Activated T-cell treated with anti-CD3 and anti-CD28 coated beads, Interleukin-2, amount 50 U/mL, for 24 hours (primary cell): ENCODE measurements at regions not wholly inside any gene's neighbourhood (a gene's known extent, or its start where the extent isn't known, plus 50 kb on each side); places are given as distances from the start of the nearest gene placed in this dataset.

ENCODE experiments used
- DNase-seq: peaks from one replicate; pipeline ENCODE4 v3.0.0-alpha.2; 2020
- H3K27ac Mint-ChIP-seq: 2 replicates; pipeline ENCODE4 v1.8.0; 2020; ENCODE audit warnings: mild to moderate bottlenecking, mixed read lengths
- H3K27me3 Mint-ChIP-seq: 2 replicates; pipeline ENCODE4 v1.8.0; 2020; ENCODE audit warnings: mixed read lengths
- H3K36me3 Mint-ChIP-seq: 2 replicates; pipeline ENCODE4 v1.8.0; 2020; ENCODE audit warnings: low read depth, mixed read lengths
- H3K4me1 Mint-ChIP-seq: 2 replicates; pipeline ENCODE4 v1.8.0; 2020; ENCODE audit warnings: low read depth, mixed read lengths
- H3K4me3 Mint-ChIP-seq: 2 replicates; pipeline ENCODE4 v1.8.0; 2020; ENCODE audit warnings: mild to moderate bottlenecking, moderate library complexity, mixed read lengths
- H3K9me3 Mint-ChIP-seq: 2 replicates; pipeline ENCODE4 v1.8.0; 2020; ENCODE audit warnings: mixed read lengths

DNA sequence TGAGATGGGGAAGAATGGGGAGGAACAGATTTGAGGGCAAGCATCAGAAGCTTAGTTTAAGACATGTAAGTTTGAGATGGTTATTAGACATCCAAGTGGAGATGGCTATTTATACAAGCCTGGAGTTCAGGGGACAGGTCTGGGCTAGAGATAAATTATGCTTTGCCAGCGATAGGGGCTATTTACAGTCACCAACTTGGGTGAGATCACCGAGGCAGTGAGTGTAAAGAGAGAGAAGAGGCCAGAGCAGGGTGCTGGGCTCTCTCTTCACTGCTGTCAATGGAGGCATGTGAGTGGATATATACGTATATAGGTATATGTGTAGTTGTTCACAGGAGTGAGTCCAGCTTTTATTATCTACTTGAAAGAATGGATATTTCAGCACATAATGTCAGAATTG lies 81.0 kb downstream of the QPCT start:
- no peak for DNase-seq
- no peak overlapping the region for H3K27ac Mint-ChIP-seq
- no peaks in the 10 kb centered on the region for H3K27me3 Mint-ChIP-seq
- H3K9me3 Mint-ChIP-seq: peaks cover 3% of the 10 kb centered on the region
- H3K36me3 Mint-ChIP-seq: no peaks in the 10 kb centered on the region
- no peaks in the 10 kb centered on the region for H3K4me1 Mint-ChIP-seq
- H3K4me3 Mint-ChIP-seq: no peak overlapping the region

DNA sequence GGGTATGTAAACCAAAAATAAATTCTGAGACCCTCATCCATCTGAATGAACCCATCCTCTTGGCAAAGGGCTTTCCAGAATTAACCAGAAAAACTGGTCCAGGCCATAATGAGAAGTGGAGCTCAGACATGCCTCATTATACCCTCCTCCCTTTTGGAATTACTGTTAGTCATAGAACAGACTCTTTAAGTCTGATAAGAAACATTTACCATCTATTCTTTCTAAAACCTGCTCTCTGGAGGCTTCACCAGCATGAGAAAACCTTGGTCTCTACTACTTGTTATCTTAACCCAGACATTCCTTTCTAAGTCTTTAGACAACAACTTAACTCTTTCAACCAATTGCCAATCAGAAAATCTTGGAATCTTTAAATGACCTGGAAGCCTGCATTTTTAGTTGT lies 82.8 kb downstream of the QPCT start:
- H3K27ac Mint-ChIP-seq: no peak overlapping the region
- no peak overlapping the region for H3K4me3 Mint-ChIP-seq
- no peaks in the 10 kb centered on the region for H3K36me3 Mint-ChIP-seq
- peaks cover 3% of the 10 kb centered on the region for H3K9me3 Mint-ChIP-seq
- H3K4me1 Mint-ChIP-seq: no peaks in the 10 kb centered on the region
- no peaks in the 10 kb centered on the region for H3K27me3 Mint-ChIP-seq
- DNase-seq: no peak

DNA sequence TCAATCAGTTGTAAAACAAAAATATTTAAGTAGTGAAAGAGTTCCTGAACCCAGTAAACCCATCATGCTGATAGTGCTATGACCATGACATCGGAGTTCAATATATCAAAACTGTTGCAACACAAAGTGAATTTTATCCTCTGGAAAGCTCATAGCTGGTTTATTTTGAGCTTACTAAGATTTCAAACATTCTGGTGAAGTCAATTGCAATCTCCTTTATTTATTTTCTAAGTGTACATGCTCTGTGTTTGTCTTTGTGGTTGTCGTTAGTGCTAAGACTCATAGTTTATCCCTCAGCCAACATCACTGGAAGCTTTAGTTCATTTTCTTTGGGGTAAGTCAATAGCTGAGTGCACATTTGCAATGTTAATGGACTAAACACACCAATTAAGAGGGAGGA lies 91.9 kb downstream of the QPCT start:
- Mint-ChIP-seq H3K27ac (no peak overlapping the region), H3K27me3 (no peaks in the 10 kb centered on the region), H3K36me3 (no peaks in the 10 kb centered on the region), H3K4me3 (no peak overlapping the region), H3K9me3 (peaks cover under 1% of the 10 kb centered on the region), H3K4me1 (no peaks in the 10 kb centered on the region)
- DNase-seq: no peak

DNA sequence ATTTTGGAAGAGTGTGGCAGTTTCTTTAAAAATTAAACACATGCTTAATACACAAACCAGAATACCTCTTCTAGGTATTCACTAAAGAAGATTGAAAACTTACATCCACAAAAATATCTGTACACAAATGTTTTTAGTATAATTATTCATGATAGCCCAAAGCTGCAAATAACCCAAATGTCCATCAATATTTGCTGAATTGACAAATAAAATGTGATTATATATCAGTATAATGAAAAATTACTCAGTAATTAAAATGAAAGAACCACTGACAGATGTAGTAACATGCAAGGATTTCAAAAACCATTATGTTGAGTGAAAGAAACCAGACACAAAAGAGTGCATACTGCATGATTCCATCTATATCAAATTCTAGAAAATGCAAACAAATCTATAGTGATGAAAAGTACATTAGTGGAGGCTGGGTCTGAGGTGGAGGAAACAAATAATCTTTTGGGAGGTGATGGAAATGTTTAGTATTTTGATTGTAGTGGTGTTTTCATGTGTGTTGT lies 94.8 kb downstream of the QPCT start:
- Mint-ChIP-seq H3K4me1 (peaks cover 4% of the 10 kb centered on the region), H3K27me3 (no peaks in the 10 kb centered on the region), H3K9me3 (peaks cover 8% of the 10 kb centered on the region), H3K4me3 (no peak overlapping the region), H3K36me3 (no peaks in the 10 kb centered on the region), H3K27ac (no peak overlapping the region)
- DNase-seq: no peak

DNA sequence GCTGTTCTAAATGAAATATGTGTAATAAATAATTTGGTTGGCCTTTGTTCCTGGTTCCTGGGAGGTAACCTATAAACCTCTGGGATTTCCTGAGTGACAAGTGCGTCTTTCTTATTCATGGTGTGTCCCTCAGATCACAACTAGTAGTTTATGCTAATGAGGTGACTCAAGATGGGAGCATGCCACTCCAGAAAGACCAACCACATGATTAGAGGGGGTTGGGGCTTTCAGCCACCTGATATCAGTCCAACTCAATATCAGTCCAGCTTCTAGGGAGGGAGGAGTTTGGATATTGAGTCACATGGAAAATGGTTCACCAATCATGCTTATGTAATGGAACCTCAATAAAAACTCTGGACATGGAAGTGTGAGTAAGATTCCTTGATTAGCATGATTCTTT lies 96.6 kb downstream of the QPCT start:
- Mint-ChIP-seq H3K27ac (no peak overlapping the region), H3K27me3 (no peaks in the 10 kb centered on the region), H3K9me3 (peaks cover 8% of the 10 kb centered on the region), H3K4me3 (no peak overlapping the region), H3K4me1 (peaks cover 6% of the 10 kb centered on the region), H3K36me3 (no peaks in the 10 kb centered on the region)
- DNase-seq: no peak

DNA sequence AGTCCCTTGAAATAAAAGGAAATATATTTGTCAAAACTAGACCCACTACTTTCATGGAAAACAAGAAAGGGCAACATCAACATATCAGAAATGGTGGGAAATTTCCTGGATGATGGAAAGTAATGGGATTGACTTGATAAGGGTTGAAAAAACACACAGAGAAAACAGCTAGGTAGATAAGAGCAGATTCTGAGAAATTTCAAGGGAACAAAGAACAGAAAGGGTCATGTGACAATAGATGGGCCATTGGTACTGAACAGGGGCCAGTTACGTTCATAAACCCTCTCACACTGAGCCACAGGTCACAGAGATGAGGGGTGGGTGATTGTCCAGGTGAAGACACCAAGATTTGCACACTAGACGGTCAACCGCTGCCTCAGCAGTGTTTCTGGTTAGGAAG lies 98.7 kb downstream of the QPCT start:
- H3K27me3 Mint-ChIP-seq: no peaks in the 10 kb centered on the region
- no peaks in the 10 kb centered on the region for H3K36me3 Mint-ChIP-seq
- peaks cover 6% of the 10 kb centered on the region for H3K4me1 Mint-ChIP-seq
- no peak overlapping the region for H3K4me3 Mint-ChIP-seq
- H3K9me3 Mint-ChIP-seq: peaks cover 8% of the 10 kb centered on the region
- no peak for DNase-seq
- H3K27ac Mint-ChIP-seq: no peak overlapping the region

DNA sequence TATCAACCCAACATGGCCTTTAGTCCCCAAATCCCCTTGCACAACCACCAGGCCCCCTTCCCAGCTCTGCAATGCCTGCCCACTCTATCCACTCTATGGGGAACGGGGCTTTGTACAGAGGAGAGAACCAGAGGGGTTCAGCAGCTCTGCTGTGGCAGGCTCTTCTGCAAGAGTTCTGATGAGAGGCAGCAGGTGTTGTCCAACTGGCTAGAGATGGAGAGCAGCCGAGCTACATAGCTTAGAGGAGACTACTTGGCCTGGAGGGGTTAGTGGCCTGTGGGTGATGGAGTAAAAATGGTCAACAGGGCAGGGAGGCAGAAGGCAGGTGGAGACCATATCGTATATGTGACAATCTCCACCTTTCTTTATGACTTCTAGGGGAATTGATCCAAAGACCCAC lies 103.0 kb downstream of the QPCT start:
- Mint-ChIP-seq H3K36me3 (no peaks in the 10 kb centered on the region), H3K9me3 (no peaks in the 10 kb centered on the region), H3K27me3 (no peaks in the 10 kb centered on the region), H3K4me3 (no peak overlapping the region), H3K27ac (no peak overlapping the region), H3K4me1 (peaks cover 14% of the 10 kb centered on the region)
- no peak for DNase-seq

DNA sequence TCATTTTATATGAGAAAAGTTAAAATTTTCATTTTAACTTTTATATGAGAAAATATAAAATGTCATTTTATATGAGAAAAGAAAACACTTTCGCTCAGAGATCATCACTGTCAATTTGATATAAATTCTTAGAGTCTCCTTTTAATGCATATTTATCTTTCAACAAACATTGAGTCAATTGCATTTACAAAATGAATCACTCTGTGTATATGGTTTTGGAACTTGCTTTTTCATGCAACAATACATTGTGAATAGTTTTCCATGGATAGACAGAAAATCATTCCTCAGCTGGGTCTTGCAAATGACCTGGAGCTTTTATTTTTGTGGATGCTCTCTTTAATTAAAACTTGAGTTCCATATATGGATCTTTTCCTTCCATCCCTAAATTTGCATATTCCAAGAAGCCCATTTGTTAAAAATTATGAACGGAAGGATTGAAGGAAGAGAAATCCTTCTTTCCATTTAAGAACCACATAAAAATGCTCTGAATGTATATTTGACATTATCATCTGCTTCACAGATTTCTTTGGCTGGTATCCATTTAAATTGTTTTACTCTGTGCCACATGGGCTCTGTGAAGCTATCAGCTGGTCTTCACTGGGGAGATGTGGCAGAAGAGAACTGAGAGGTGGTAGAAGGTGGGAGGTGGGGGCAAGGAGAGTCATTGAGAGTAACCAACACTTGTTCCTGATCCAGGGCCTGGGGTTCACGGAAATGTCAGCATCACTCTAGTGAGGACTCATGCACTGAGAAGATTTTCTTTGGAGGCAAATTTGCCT lies 104.1 kb downstream of the QPCT start:
- no peak overlapping the region for H3K27ac Mint-ChIP-seq
- H3K4me1 Mint-ChIP-seq: peaks cover 22% of the 10 kb centered on the region
- DNase-seq: no peak
- H3K36me3 Mint-ChIP-seq: no peaks in the 10 kb centered on the region
- H3K27me3 Mint-ChIP-seq: no peaks in the 10 kb centered on the region
- H3K4me3 Mint-ChIP-seq: no peak overlapping the region
- H3K9me3 Mint-ChIP-seq: peaks cover 4% of the 10 kb centered on the region

DNA sequence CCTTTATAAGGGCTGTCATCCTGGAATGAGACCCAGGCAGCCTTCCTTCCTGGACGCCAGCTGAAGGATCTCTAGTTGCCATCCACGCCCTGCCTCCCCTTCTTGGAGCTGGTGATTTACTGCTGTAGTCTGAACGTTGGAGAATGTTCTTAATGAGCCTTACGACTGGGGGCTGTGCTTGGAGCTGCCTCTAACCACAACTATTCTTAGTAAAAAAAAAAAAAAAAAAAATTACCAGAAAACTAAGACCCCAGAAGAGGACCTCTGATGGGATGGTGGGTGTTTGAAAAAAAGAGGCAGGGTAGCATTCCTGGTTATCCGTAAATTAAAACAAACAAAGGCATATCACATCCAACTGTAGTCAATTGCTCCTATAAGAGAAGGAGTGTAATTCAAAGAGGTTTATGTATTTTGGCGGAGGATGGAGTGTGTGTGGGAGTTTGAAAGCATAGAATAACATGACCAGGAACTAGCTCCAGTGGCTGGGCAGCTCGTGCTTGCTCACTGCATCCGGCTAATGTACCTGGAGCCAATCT lies 105.4 kb downstream of the QPCT start:
- Mint-ChIP-seq H3K36me3 (no peaks in the 10 kb centered on the region), H3K4me1 (peaks cover 18% of the 10 kb centered on the region), H3K4me3 (no peak overlapping the region), H3K9me3 (peaks cover 4% of the 10 kb centered on the region), H3K27me3 (no peaks in the 10 kb centered on the region), H3K27ac (no peak overlapping the region)
- no peak for DNase-seq

DNA sequence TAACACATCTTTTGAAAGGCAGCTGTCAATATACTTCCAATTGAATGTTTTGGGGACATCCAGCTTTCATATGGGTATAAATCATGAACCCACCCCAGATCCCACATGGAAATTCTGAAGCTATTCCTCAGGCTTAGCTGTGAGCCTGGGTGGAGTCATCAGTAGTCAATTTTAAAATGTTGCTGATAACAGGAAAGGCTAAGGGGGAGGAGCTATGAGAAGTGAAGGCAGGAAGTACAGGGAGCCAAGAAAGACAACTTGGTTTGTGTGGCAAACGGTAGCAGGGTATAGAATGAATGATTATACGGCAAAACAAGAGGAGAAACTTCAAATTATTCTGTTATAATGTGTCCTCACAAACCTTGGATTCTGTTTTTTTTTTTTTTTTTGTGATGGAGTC lies 108.6 kb downstream of the QPCT start:
- DNase-seq: no peak
- Mint-ChIP-seq H3K36me3 (no peaks in the 10 kb centered on the region), H3K4me3 (no peak overlapping the region), H3K4me1 (peaks cover 48% of the 10 kb centered on the region), H3K27ac (no peak overlapping the region), H3K27me3 (no peaks in the 10 kb centered on the region), H3K9me3 (peaks cover 4% of the 10 kb centered on the region)

DNA sequence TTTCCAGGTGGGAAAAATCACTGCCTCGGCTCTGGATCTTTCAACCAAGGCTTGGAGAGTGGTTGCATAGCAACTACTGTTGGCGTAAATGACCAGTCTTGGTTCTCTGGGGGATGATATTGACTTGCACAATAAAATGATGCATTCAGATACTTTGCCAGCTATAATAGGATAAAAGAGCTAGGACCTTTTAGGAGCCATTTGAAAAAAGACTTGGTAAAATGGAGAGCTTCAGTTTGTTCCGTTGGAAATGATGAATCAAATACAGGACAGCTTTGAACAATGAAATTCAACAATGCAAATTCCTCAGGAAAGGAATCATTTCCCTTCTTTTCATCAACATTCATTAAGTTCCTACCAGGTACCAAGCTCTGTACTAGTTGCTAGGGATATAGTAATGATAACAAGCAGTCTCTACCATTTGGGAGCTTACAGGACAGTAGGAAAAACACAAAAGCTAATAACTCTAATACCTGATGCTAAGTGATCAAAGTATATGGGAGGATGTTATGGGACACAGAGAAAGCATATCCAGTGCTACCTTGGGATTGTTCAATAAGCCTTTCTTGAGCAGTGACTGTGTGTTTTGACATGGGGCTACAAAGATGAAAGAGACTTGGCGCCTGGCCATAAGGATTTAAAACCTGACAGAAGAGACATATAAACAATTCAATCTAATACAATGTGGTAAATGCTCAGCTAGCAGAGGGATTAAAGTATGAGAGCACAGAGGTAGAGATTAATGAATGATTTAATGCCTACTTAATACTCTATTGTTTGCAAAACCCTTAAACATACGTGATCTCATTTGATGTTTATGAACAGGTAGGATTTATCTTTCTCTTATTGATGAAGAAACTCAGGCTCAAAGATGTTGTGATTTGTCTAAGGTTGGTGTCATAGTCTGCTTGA lies 110.7 kb downstream of the QPCT start:
- H3K4me1 Mint-ChIP-seq: peaks cover 64% of the 10 kb centered on the region
- H3K27ac Mint-ChIP-seq: no peak overlapping the region

DNA sequence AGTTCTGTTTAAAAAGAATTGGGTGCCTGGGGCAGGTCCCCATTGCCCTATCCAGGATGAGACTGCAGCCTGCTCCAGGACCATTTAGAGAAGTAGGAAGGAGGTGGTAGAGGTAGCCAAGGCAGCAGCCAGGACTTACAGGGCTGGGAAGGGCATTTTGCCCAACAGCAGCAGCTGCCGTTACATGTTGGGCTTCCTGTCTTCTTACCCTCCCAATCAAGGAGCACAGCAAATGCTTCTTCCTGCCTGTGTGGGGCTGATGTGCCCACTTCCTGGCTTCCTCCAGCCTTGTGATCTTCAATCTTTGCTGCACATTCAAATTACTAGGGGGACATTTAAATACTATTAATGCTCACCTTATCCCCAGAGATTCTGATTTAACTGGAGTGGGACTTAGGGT lies 112.0 kb downstream of the QPCT start:
- Mint-ChIP-seq H3K4me3 (no peak overlapping the region), H3K27ac (peak overlapping the region; percentile 71), H3K27me3 (no peaks in the 10 kb centered on the region), H3K9me3 (peaks cover 4% of the 10 kb centered on the region), H3K4me1 (peaks cover 72% of the 10 kb centered on the region), H3K36me3 (no peaks in the 10 kb centered on the region)
- DNase-seq: peak; percentile 51

More for the DNA sequence above, 110.7 kb downstream of the QPCT start:
- Mint-ChIP-seq H3K36me3 (no peaks in the 10 kb centered on the region), H3K4me3 (no peak overlapping the region), H3K27me3 (no peaks in the 10 kb centered on the region), H3K9me3 (peaks cover 4% of the 10 kb centered on the region)
- no peak for DNase-seq

DNA sequence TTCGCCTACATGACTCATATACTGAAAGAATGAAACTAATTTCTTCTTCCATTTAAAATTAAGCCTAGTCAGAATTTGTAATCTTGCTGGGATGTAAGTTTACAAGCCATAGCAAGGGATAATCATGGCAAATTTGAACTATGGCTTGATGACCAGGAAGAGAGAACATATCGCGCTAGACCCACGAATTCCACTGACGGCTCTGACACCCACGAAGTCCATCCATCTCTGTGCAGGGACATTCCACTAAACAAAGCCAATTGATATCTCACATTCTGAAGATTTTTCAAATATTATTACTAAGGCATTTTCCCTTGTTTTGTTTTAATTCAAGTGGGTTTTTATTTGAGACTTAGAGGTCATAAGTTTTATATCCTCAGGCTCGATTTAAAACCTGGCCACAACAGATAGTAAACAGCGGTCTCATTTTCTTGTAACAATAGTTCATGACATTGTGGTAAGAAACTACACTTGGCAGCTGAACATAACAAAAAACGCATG lies 113.0 kb downstream of the QPCT start:
- Mint-ChIP-seq H3K36me3 (no peaks in the 10 kb centered on the region), H3K27me3 (no peaks in the 10 kb centered on the region), H3K27ac (peak overlapping the region; percentile 71), H3K4me3 (no peak overlapping the region), H3K4me1 (peaks cover 69% of the 10 kb centered on the region), H3K9me3 (peaks cover 4% of the 10 kb centered on the region)
- no peak for DNase-seq

DNA sequence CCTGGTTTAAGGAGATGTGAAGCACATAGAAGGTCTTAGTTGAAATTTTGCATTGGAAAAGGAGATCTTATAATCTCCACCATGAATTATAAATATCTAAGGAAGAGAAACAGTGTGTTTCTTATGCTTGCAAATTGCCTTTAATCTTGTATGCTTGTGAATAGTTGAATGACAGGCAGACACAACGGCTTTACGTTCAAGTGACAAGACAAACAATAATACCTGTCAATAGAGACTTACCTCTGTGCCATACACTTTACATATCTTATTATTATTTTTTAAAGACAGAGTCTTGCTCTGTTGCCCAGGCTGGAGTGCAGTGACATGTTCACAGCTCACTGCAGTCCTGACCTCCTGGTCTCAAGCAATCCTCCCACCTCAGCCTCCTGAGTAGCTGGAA lies 113.7 kb downstream of the QPCT start:
- H3K27ac Mint-ChIP-seq: no peak overlapping the region
- H3K4me3 Mint-ChIP-seq: no peak overlapping the region
- no peak for DNase-seq
- no peaks in the 10 kb centered on the region for H3K36me3 Mint-ChIP-seq
- H3K4me1 Mint-ChIP-seq: peaks cover 62% of the 10 kb centered on the region
- H3K27me3 Mint-ChIP-seq: no peaks in the 10 kb centered on the region
- H3K9me3 Mint-ChIP-seq: peaks cover under 1% of the 10 kb centered on the region
